Smooth muscle cell (in vitro differentiated cells): ENCODE measurements at regions not wholly inside any gene's neighbourhood (a gene's known extent, or its start where the extent isn't known, plus 50 kb on each side); places are given as distances from the start of the nearest gene placed in this dataset.

Source experiments
- DNase-seq: peaks from one replicate; lab custom pipeline; 2025; ENCODE audit not compliant: unreplicated experiment; lab: John Stamatoyannopoulos, UW
- H2AFZ ChIP-seq: fragments of 200-600 bp; sonication (generic); 2 replicates; pipeline ENCODE4 v1.6.0; 2016; ENCODE audit warnings: antibody characterized with exemption, low read depth, mild to moderate bottlenecking
- H3F3A ChIP-seq: fragments of 200-600 bp; sonication (generic); 2 replicates; pipeline ENCODE4 v1.6.0; 2017; ENCODE audit warnings: antibody characterized with exemption, low read depth
- H3K27ac ChIP-seq: fragments of 200-600 bp; sonication (generic); 2 replicates; pipeline ENCODE4 v1.5.1; 2016; ENCODE audit warnings: low read depth, mild to moderate bottlenecking
- H3K27me3 ChIP-seq: fragments of 200-600 bp; sonication (generic); 2 replicates; pipeline ENCODE4 v1.6.1; 2016; ENCODE audit warnings: low read depth, mild to moderate bottlenecking
- H3K36me3 ChIP-seq: fragments of 200-600 bp; sonication (generic); 2 replicates; pipeline ENCODE4 v1.5.1; 2016; ENCODE audit warnings: low read depth
- H3K4me1 ChIP-seq: fragments of 200-600 bp; sonication (generic); 2 replicates; pipeline ENCODE4 v1.5.1; 2016; ENCODE audit warnings: low read depth
- H3K4me2 ChIP-seq: fragments of 200-600 bp; sonication (generic); 2 replicates; pipeline ENCODE4 v1.6.0; 2016; ENCODE audit warnings: mild to moderate bottlenecking
- H3K4me3 ChIP-seq: fragments of 200-600 bp; sonication (generic); 2 replicates; pipeline ENCODE4 v1.5.1; 2016; ENCODE audit warnings: mild to moderate bottlenecking
- H3K79me2 ChIP-seq: fragments of 200-600 bp; sonication (generic); 2 replicates; pipeline ENCODE4 v1.6.0; 2016; ENCODE audit warnings: low read depth, mild to moderate bottlenecking
- H3K9ac ChIP-seq: fragments of 200-600 bp; sonication (generic); 2 replicates; pipeline ENCODE4 v1.6.0; 2016; ENCODE audit warnings: low read depth
- H3K9me3 ChIP-seq: fragments of 200-600 bp; sonication (generic); replicated peaks from 2 replicates; pipeline ENCODE4 v1.5.1; 2016; ENCODE audit warnings: low read depth
- H4K20me1 ChIP-seq: fragments of 200-600 bp; sonication (generic); 2 replicates; pipeline ENCODE4 v1.6.0; 2016; ENCODE audit warnings: low read depth
- WGBS: methylation state at CpG from one replicate; pipeline ENCODE4 v1.1.7; 2016; ENCODE audit warnings: low lambda C conversion rate; 5-methylcytosine and 5-hydroxymethylcytosine counted together
- TF ChIP-seq, protein P1 (sequence below): fragments of 200-600 bp; sonication (generic); IDR thresholded peaks from 2 replicates; pipeline ENCODE4 v1.5.1; 2017; ENCODE audit warnings: borderline replicate concordance, mild to moderate bottlenecking, antibody characterized with exemption; ENCODE audit not compliant: insufficient read depth, poor library complexity, severe bottlenecking

GRCh38 chr19:29029268-29029958 is 183.5 kb downstream of the UQCRFS1 start:
- H3K36me3 ChIP-seq: no peaks in the 10 kb centered on the region
- no peaks in the 10 kb centered on the region for H3K79me2 ChIP-seq
- no peak overlapping the region for H2AFZ ChIP-seq
- TF ChIP-seq, protein P1, sequence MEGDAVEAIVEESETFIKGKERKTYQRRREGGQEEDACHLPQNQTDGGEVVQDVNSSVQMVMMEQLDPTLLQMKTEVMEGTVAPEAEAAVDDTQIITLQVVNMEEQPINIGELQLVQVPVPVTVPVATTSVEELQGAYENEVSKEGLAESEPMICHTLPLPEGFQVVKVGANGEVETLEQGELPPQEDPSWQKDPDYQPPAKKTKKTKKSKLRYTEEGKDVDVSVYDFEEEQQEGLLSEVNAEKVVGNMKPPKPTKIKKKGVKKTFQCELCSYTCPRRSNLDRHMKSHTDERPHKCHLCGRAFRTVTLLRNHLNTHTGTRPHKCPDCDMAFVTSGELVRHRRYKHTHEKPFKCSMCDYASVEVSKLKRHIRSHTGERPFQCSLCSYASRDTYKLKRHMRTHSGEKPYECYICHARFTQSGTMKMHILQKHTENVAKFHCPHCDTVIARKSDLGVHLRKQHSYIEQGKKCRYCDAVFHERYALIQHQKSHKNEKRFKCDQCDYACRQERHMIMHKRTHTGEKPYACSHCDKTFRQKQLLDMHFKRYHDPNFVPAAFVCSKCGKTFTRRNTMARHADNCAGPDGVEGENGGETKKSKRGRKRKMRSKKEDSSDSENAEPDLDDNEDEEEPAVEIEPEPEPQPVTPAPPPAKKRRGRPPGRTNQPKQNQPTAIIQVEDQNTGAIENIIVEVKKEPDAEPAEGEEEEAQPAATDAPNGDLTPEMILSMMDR: no peak
- DNase-seq: no peak
- no peak overlapping the region for H3K9ac ChIP-seq
- no peak overlapping the region for H3K27ac ChIP-seq
- no peak overlapping the region for H3K4me2 ChIP-seq
- H3K4me3 ChIP-seq: no peak overlapping the region
- H4K20me1 ChIP-seq: no peaks in the 10 kb centered on the region
- no peaks in the 10 kb centered on the region for H3K27me3 ChIP-seq
- H3F3A ChIP-seq: no peaks in the 10 kb centered on the region
- H3K4me1 ChIP-seq: no peaks in the 10 kb centered on the region
- 79% methylated on average over 11 of the region's 11 CpGs for WGBS
- no peaks in the 10 kb centered on the region for H3K9me3 ChIP-seq

DNA sequence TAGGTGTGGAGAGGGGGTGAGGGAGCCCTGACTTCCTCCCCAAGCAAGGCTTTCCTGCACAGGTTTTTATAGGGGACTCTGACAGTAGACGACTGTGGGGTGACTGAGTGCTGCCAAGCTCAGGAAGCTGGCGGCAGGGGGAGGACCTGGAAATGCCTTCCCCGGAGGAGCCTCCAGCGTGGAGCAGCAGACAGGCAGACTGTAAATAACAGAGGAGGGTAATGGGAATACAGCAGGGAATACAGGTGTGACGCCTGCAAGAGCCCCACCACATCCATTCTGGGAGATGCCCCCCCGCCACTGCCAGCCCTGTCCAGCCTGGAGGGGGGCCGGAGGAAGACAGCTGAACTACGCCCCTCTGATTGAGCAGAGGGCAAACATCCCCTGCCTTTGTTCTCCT is 190.4 kb downstream of the UQCRFS1 start:
- H3K27ac ChIP-seq: no peak overlapping the region
- TF ChIP-seq, protein P1: no peak

GRCh38 chr19:29022165-29022564 is 190.8 kb downstream of the UQCRFS1 start:
- WGBS: 96% methylated on average over 10 of the region's 10 CpGs
- Histone ChIP-seq H3K9ac (no peak overlapping the region), H3K27me3 (peaks cover 2% of the 10 kb centered on the region), H3K4me2 (no peak overlapping the region), H3K36me3 (no peaks in the 10 kb centered on the region), H3K4me1 (no peaks in the 10 kb centered on the region), H4K20me1 (no peaks in the 10 kb centered on the region), H2AFZ (no peak overlapping the region), H3K79me2 (no peaks in the 10 kb centered on the region), H3F3A (no peaks in the 10 kb centered on the region), H3K4me3 (no peak overlapping the region), H3K9me3 (no peaks in the 10 kb centered on the region), H3K27ac (no peak overlapping the region)
- TF ChIP-seq, protein P1: no peak
- DNase-seq: no peak

More for the DNA sequence above, 190.4 kb downstream of the UQCRFS1 start:
- no peaks in the 10 kb centered on the region for H4K20me1 ChIP-seq
- no peak overlapping the region for H3K4me3 ChIP-seq
- H3K9ac ChIP-seq: no peak overlapping the region
- no peak for DNase-seq
- no peaks in the 10 kb centered on the region for H3K9me3 ChIP-seq
- H3K36me3 ChIP-seq: no peaks in the 10 kb centered on the region
- H2AFZ ChIP-seq: no peak overlapping the region
- no peak overlapping the region for H3K4me2 ChIP-seq
- no peaks in the 10 kb centered on the region for H3K79me2 ChIP-seq
- H3K4me1 ChIP-seq: no peaks in the 10 kb centered on the region
- H3K27me3 ChIP-seq: no peaks in the 10 kb centered on the region
- H3F3A ChIP-seq: no peaks in the 10 kb centered on the region
- WGBS: 81% methylated on average over 6 of the region's 8 CpGs

GRCh38 chr19:29021232-29021916 is 191.6 kb downstream of the UQCRFS1 start:
- DNase-seq: no peak
- H3K27ac ChIP-seq: no peak overlapping the region
- peaks cover 10% of the 10 kb centered on the region for H3K27me3 ChIP-seq
- no peaks in the 10 kb centered on the region for H3K36me3 ChIP-seq
- TF ChIP-seq, protein P1: no peak
- 88% methylated on average over 16 of the region's 16 CpGs for WGBS
- H4K20me1 ChIP-seq: no peaks in the 10 kb centered on the region
- H3K79me2 ChIP-seq: no peaks in the 10 kb centered on the region
- no peak overlapping the region for H3K4me3 ChIP-seq
- H3K4me2 ChIP-seq: no peak overlapping the region
- no peak overlapping the region for H2AFZ ChIP-seq
- no peaks in the 10 kb centered on the region for H3F3A ChIP-seq
- no peaks in the 10 kb centered on the region for H3K4me1 ChIP-seq
- H3K9ac ChIP-seq: no peak overlapping the region
- no peaks in the 10 kb centered on the region for H3K9me3 ChIP-seq
